DOHH2 (cell line): ENCODE measurements at regions not wholly inside any gene's neighbourhood (a gene's known extent, or its start where the extent isn't known, plus 50 kb on each side); places are given as distances from the start of the nearest gene placed in this dataset.

Experiments used
- EZH2phosphoT487 ChIP-seq: fragments of 200-600 bp; sonication (generic); IDR thresholded peaks from 2 replicates; pipeline ENCODE4 v1.6.1; 2017; ENCODE audit warnings: borderline replicate concordance, mild to moderate bottlenecking, antibody characterized with exemption, low read length, moderate library complexity, mixed read lengths
- TF ChIP-seq, protein P1 (sequence below): fragments of 200-600 bp; sonication (generic); IDR thresholded peaks from one replicate; pipeline ENCODE4 v1.5.1; 2014; ENCODE audit warnings: antibody characterized with exemption, mild to moderate bottlenecking, low read depth, low read length; ENCODE audit not compliant: poor library complexity, severe bottlenecking

DNA sequence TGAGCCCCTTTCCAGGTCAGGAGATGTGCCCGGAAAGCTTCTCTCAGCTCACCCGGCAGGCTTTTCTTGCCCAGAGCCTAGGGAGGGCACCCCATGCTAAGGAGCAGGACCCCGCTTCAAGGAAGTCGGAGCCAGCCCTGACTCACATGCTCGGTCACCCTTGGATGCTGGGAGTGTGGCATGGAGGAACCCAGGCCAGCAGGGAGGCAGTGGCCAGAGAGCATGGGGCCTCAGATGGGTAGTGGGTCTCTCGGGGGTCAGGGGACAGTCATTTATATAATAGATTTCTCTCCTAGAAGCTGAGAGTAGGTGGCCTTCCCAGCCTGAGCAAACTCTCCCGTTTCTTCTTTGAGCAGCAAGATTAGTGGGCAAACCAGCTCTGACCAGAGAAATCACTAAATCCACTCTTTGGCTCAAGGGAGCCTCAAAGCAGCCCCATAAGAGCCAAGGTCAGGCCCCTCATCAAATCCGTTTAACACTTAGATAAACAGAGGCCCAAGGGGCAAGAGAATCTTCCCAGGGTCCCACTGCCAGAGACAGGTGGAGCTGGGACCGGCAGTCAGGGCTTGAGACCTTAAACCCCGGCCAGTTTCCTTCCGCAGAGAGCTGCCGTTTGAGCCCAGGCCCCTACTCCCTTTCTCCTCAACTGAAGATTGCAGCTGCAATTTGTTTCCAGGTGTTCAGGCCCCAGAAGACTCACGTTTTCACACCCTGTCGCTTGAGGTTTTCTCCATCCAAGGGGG is 113.1 kb downstream of the CYP26B1 start:
- TF ChIP-seq, protein P1, sequence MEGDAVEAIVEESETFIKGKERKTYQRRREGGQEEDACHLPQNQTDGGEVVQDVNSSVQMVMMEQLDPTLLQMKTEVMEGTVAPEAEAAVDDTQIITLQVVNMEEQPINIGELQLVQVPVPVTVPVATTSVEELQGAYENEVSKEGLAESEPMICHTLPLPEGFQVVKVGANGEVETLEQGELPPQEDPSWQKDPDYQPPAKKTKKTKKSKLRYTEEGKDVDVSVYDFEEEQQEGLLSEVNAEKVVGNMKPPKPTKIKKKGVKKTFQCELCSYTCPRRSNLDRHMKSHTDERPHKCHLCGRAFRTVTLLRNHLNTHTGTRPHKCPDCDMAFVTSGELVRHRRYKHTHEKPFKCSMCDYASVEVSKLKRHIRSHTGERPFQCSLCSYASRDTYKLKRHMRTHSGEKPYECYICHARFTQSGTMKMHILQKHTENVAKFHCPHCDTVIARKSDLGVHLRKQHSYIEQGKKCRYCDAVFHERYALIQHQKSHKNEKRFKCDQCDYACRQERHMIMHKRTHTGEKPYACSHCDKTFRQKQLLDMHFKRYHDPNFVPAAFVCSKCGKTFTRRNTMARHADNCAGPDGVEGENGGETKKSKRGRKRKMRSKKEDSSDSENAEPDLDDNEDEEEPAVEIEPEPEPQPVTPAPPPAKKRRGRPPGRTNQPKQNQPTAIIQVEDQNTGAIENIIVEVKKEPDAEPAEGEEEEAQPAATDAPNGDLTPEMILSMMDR: no peak
- TF ChIP-seq EZH2phosphoT487: no peak
